HG03342 (cell line): ENCODE measurements at regions not wholly inside any gene's neighbourhood (a gene's known extent, or its start where the extent isn't known, plus 50 kb on each side); places are given as distances from the start of the nearest gene placed in this dataset.

Experiments
- ATAC-seq: cut with Tn5 transposase; IDR thresholded peaks from one replicate; pipeline ENCODE4 v1.9.1; 2021; ENCODE audit warnings: mild to moderate bottlenecking, moderate library complexity; ENCODE audit not compliant: unreplicated experiment

GRCh38 chr7:16065939-16066338 lies 355.4 kb downstream of the CRPPA start:
- ATAC-seq: no peak

DNA sequence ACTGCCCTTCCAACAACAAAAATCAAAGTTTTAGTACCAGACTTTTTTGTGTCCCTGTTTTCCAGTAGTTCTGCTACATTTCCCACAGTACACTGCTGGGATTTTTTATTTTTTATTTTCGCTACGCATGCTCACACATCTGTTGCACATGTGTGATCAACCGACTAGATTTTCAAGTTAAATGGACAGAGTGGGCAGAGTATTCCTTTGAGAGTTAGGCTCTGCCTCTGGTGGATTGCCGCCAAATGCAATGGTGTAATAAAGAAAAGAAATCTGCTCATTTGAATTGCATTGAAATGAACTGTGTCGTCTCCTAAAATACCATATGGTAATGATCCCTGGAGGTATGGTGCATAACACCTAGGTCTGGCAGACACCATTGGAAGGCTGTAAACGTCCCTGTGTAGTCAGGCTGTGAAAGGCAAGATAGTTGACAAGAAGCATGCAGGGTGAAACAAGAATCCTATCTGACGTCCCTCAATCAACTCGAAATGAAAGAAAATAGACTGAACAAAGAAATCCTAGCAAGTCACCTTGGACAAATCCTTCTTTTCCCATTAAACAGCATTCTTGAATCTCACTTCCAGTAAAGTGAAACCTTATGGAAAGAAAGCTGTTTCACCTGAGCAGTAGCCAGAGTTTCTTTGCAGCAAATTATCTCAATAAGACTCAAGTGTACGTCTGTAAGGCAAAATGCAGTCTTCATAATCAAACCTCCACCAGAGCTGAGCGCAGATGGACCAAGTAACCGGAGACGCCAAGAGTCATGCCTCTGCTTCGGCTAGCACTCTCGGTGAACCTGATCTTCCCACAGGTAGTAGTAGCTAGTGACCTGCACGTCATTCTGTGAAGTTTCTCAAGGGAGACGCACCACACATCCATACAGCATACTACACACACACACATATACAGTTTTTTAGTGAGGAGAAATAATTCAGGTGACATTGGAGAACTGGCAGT lies 357.3 kb downstream of the CRPPA start:
- no peak for ATAC-seq

- ATAC-seq: no peak
Observed at GRCh38 chr7:16063221-16063620, 358.1 kb downstream of the CRPPA start.

GRCh38 chr7:16062269-16062668 lies 359.1 kb downstream of the CRPPA start:
- ATAC-seq: no peak

DNA sequence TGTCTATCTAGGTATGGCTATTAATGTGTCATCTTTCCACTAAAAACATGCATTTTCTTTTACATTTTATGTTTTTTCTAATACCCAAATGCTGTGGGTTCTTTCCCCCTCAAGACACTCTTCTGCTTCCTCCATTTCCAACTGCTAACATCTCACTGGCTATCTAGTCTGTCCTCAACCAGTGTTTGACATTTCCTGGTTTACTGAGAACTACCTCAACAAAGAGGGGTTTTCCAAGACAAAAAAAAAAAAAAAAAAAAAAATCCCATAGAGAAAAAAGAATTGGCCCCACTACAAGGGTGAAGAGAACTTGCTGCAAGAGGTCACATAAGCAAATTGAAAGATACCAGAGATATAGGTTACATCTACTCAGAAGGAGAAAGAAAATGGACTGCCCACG lies 359.7 kb downstream of the CRPPA start:
- ATAC-seq: no peak

- no peak for ATAC-seq
Observed at GRCh38 chr7:16061011-16061410, 360.3 kb downstream of the CRPPA start.

GRCh38 chr7:16060502-16060901 lies 360.8 kb downstream of the CRPPA start:
- no peak for ATAC-seq

GRCh38 chr7:16055263-16055976 lies 365.9 kb downstream of the CRPPA start:
- ATAC-seq: peak; percentile 89

DNA sequence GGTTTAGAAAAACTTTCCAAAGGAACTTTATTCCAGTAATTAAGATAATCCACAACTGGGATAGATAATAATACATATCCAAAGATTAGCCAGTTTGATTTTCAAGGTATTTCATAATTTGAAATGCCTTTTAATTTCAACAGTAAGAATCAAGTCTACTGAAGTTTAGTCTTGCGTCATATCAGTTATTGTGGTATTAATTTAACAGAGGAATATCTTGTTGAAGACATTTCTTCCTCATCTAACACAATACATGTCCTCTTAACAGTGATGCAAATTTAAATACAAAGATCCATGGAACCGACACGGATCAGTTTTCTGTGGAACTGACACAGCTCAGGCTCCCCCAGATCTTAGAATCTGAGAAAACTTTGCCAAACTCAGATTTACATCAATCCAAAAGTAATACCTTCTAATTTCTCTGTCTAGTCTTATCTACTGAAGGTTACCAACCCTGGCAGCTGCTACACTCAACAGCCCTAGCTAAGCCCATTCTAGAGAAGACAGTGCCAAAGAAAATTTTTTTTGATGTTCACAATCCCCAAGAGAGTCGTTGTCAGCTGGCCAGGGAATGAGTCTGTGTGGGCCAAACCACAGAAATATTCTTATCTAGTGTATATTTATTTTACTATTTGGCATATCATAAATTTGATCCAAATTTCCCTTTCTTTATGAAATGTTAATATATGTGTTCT lies 365.2 kb upstream of the MEOX2 start:
- no peak for ATAC-seq

DNA sequence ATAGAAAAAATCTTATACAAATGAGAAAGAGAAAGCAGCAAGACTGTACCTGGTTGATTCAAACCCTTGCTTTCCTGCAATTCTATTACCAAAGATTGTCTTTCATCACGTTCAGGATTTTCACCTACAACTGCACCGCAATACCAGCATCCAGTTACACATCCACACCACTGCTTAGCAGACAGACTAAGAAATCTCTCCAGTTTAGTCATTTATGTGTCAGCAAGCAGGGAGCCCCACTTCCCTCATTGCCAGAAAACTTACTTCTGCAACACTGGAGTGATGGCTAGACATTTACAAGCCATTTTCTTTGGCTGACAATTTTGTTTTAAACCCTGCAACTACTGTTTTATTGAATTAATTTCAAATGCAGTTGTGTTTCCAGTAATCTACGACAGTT lies 359.6 kb upstream of the MEOX2 start:
- no peak for ATAC-seq

DNA sequence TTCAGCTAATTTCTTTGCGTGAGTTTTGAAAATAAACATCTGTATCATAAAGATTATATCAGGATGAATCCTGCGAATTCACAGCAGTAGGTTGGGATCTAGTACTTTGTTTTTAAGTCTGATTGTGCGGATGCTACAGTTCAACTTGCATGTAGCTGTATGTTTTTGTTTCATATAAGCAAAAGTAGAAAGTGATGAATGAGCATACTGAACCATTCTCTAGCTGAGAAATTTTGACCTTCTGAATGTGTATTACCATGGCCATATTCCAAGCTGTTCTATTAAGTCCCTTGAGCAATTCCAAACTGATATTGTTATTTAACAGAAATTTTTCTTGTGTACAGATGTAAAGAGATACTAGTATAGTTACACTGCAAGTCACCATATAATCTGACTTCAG lies 358.8 kb upstream of the MEOX2 start:
- ATAC-seq: no peak

GRCh38 chr7:16044645-16045044 lies 358.2 kb upstream of the MEOX2 start:
- ATAC-seq: no peak

- no peak for ATAC-seq
Observed at GRCh38 chr7:16040346-16040745, 353.9 kb upstream of the MEOX2 start.

GRCh38 chr7:16038906-16039305 lies 352.4 kb upstream of the MEOX2 start:
- ATAC-seq: no peak

DNA sequence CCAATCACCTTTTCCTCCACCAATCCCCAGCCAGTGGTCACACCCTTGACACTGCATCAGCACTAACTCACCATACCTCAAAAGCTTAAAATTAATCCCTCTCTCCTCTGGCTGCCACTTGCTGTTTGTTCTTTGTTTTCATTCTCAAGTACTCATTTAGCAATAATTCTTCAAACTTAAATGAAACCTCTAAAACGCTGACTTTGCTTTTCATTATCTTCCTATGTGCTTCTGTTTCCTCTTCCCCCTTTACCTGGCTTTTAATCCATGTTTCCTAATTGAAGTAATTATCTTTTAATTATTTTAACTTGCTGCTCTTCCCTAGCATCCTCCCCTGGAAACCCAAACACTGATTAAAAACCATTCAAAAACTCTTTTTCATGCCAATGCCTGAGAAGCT lies 348.9 kb upstream of the MEOX2 start:
- no peak for ATAC-seq

DNA sequence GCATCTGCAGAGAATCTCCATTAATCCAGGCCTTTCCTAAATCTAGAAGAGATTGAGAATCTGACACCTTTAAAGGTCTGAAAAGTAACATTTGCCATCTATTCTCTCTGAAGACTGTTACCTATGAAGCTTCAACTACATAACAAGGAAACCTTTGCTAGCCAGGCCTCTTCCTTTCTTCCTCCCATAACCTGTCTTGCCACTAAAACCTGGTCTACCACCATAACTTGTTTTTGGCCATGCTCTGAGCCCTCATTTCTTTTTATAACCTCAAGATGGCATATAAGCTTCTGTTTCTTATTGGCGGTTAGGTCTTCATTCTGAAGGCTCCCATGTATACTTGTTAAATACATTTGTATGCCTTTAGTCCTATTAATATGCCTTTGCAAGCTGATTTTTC lies 348.4 kb upstream of the MEOX2 start:
- ATAC-seq: no peak

DNA sequence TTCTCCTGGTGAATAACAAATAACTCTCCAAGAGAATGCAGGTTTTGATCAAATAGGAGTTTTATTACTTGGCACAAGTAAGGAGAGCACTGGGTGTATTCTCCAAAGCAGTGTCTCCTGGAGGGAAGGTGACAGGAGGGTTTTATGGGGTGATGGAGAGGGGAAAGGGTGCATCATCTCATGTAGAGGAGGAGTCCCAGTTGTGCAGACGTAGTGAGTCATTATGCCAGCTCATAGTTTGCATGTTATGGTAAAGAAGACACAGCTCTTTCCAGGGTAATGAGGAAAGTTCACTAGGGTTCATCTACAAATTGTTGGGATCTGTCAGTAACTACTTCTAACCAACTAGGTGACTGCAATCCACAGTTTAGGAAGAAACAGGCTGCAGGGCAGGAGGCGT lies 347.9 kb upstream of the MEOX2 start:
- ATAC-seq: no peak

GRCh38 chr7:16033233-16033632 lies 346.8 kb upstream of the MEOX2 start:
- no peak for ATAC-seq

- ATAC-seq: no peak
Observed at GRCh38 chr7:16028636-16029035, 342.2 kb upstream of the MEOX2 start.

GRCh38 chr7:16028103-16028502 lies 341.6 kb upstream of the MEOX2 start:
- ATAC-seq: no peak

DNA sequence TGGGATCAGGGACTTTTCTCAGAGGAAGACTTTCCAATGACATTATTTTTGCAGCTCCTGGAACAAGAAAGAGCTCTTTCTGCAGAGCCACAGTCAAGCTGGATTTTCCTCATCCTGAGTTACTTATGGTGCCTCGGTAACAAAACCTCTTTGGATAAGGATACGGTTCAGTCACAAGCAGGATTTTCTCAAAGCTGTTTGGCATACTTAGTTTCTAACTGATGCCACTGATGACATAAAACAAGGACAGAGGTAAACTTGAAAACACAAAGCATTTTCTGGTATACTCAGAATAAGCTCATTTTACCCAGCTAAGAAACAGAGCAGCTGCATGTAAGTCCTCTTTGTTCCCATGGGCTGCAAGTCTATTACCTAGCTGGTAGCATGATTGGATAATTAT lies 340.9 kb upstream of the MEOX2 start:
- ATAC-seq: no peak
